ENCODE measurements at regions not wholly inside any gene's neighbourhood (a gene's known extent, or its start where the extent isn't known, plus 50 kb on each side); places are given as distances from the start of the nearest gene placed in this dataset.

DNA sequence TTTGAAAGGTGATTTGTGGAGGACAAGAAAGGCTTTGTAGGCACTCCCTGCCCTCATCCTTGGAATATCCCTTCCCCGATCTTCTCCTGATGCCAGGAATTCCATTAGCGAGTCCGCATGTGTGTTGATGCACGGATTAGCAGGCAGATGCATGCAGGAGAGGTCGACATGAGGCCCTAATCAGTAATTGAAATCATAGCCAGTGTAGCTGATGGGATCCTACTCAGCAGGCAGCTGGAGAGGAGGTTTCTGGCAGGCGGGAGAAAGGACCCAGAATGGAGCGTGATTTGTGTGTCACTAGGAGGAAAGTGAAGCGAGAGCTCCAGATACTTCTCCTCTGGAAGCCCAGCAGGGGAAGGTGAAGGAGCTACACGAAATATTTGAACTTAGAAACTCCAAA, 196.3 kb upstream of the CDH11 start:
- TF ChIP-seq, protein P1, sequence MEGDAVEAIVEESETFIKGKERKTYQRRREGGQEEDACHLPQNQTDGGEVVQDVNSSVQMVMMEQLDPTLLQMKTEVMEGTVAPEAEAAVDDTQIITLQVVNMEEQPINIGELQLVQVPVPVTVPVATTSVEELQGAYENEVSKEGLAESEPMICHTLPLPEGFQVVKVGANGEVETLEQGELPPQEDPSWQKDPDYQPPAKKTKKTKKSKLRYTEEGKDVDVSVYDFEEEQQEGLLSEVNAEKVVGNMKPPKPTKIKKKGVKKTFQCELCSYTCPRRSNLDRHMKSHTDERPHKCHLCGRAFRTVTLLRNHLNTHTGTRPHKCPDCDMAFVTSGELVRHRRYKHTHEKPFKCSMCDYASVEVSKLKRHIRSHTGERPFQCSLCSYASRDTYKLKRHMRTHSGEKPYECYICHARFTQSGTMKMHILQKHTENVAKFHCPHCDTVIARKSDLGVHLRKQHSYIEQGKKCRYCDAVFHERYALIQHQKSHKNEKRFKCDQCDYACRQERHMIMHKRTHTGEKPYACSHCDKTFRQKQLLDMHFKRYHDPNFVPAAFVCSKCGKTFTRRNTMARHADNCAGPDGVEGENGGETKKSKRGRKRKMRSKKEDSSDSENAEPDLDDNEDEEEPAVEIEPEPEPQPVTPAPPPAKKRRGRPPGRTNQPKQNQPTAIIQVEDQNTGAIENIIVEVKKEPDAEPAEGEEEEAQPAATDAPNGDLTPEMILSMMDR (conservative IDR thresholded peaks at IDR 0.05 in 1 of 2, IDR thresholded peaks at IDR 0.05 in 1 of 2; ENCODE audit: extremely low read depth in 1 of 2, insufficient read depth in 1 of 2, low read depth in 1 of 2, low read length in 2 of 2): no peak
- no peak for TF ChIP-seq EZH2 (IDR thresholded peaks at IDR 0.05; ENCODE audit: borderline replicate concordance, low read length)
